HG03066 (cell line): ENCODE measurements at regions not wholly inside any gene's neighbourhood (a gene's known extent, or its start where the extent isn't known, plus 50 kb on each side); places are given as distances from the start of the nearest gene placed in this dataset.
"Not testable (repeated sequence)": the region's sequence is repeated elsewhere in the genome, so short reads cannot be mapped to it uniquely, and the experiment has no call there.

Experiments used
- ATAC-seq: cut with Tn5 transposase; IDR thresholded peaks from one replicate; pipeline ENCODE4 v1.9.1; 2021; ENCODE audit warnings: low read depth; ENCODE audit not compliant: unreplicated experiment

DNA sequence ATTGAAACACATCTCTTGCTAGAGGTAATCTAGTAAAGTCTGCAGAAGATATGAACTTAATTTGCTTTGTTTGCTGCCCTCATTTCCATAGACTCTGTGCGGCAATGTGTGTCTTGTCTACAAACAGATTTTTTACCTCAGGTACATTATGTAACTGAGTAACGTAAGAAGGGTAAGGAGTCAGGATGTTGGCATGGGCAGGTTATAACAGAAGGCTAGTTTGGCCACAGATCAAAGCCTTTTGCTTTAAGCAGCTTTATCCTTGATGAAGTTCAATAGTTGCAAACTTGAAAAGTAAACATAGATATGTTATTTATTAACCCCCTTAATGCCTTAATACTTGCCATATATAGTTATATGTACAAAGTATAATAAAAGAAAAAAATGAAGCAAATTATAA, 391.6 kb upstream of the FKBP1C start:
- no peak for ATAC-seq

DNA sequence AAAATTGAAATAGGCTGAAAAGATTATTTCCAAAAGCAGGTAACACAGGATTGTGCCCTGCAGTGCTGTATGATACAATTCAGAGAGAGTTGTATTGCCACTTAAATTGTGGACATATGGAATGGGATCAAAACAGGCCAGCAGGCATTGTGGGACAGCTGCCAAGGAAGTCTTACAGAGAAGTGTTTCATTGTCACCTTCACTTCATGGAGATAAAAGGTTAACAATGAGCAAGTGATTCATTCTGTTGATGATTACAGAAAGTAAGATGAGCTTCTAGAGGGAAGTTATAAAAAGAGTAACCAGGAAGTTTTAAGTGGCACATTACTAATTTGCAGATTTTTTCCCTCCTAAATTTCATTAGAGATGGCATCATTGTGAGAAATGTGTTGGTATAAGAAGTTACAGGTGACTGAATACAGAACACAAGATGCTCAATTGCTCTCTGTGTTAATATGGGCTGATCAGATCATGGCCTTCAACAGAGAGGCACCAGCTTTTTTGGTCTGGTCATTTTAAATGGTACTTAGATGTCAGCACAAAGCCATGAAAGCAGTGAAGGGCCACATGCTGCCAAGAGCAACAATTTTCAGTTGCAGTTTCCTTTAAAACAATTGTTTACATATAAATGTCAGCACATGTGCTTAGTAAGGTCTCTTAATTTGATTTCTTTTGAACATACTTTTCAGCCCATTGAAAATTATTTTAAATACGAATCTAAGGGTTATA, 402.5 kb upstream of the FKBP1C start:
- ATAC-seq = no peak

DNA sequence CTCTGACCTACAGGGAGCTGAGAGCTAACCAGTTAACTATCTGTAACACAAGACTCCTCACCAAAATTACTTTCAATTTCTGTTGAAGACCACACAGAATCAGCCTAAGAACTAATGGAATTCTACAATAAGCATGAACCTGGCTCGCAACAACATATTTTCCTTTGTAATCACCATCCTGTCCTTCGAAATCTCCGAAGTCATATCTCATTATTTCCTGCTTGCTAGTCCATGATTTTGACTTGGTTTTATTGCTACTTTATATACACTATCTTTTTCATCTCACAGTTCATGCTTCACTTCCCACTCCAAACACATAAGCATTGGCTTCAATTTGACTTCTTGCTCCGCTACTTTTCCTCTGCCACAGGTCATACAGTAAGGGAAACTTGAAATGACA, 405.8 kb upstream of the FKBP1C start:
- no peak for ATAC-seq

DNA sequence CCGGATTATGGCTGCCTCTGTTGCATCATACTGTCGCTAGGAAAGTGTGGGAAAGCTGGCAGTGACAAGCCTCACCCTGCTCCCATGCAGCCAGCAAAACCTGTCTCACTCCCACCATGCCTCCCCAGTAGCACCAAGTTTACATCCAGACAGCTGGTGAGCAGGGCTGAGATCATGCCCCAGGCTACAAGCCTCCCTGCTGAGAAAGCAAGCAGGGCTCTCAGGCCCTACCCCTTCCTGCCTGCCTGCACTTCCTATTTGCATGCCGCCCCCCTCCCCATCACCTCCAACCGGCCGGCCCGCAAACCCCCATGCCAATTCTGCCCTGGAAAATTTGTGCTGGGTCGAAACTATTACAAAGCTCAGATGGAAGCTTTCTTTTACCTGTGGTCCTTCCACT, 408.2 kb upstream of the FKBP1C start:
- ATAC-seq = no peak

DNA sequence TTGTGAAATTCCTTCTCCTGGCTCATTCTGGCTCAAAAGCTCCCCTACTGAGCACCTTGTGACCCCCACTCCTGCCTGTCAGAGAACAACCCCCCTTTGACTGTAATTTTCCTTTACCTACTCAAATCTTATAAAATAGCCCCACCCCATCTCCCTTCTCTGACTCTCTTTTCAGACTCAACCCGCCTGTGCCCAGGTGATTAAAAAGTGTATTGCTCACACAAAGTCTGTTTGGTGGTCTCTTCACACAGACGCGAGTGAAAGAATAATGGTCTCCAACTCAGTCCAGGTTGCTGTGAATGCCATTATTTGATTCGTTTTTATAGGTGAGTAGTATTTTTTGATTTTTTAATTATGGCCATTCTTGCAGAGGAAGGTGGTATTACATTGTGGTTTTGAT, 414.1 kb upstream of the FKBP1C start:
- no peak for ATAC-seq

DNA sequence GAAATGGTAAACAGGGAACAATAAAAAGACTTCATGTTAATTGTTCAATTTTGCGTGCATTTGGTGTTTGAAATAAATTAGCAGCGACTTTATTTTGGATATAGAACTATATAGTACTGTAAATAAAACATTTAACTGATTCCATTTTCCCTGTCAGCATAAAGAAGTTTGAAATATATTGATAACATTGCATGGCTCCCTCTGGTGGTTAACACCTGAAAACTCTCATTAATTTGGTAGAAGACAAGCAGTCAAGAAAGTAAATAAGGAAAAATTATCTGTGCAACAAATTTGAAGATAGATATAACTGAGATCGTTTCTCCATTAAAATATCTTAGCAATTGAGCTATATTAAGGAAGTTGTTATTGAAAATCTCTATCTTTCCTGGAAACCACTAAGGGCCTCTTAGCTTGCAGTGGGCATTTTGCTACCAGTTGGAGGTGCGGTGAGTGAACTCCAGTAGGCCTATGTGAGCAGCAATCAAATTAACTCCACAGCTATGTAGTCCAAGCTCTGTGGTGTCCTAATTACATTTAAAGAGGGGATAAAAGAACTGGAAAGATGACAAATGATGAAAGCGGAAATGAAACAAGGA, 435.7 kb upstream of the FKBP1C start:
- peak; percentile 60 for ATAC-seq

DNA sequence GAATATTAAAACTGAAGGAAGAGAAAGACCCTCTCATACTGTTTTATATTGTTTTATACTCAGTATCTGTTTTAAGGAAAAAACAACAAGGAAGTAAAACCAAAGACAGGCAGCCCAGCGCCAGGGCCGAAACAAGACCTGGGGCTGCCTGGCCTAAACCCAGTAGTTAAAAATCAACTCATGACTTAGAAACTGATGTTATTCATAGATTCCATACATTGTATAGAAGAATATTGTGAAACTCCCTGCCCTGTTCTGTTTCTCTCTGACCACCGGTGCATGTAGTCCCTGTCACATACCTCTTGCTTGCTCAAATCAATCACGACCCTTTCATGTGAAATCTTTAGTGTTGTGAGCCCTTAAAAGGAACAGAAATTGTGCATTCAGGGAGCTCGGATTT, 445.1 kb upstream of the FKBP1C start:
- not testable (repeated sequence) for ATAC-seq

DNA sequence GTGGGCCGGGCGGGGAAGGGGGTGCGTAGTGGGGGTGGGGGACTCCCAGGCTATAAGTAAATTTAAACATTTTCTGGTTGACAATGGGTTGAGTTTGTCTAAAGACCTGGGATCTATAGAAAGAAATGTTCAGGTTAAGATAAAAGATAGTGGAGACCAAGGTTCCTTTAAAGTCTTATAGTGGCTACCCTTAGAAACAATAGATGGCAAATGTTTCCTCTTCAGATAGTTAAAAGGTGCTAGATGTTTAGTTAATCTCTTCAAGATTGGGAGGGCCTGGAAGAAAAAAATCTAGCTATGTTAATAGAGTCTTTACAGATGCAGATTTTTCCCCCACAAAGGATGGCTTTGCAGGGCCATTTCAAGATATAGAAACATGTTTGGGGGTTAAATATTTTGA, 446.4 kb upstream of the FKBP1C start:
- ATAC-seq = no peak

DNA sequence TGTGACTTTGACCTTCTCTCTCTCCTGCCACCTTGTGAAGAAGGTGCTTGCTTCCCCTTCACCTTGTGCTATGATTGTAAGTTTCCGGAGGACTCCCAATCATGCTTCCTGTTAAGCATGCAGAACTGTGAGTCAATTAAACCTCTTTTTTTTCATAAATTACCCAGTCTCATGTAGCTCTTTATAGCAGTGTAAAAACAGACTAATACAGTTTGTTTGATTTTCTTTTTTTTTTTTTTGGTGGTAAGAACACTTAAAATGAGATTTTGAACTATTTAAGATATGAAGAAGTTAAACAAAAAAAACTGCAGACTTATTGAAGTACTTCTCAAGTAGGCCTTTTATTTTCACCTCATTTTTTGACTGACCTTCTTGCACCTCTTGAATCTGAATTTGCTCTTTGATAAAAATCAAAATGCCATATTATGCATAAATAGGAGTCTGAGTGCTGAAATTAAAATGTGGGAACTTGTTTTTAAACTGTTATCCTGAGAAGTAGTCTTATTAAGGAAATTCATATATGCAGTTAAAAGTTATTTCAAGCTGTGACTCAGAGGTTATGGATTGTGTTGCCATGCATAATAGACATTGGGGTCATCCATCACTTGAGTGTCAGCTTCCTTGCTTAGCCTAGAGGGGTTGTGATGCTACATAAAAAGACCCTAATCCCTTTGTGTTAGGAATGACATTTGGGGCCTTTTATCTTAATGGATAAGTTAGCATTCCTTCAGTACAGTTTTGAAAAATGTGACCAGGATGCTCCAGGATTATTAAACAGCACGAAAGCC, 447.9 kb upstream of the FKBP1C start:
- no peak for ATAC-seq

DNA sequence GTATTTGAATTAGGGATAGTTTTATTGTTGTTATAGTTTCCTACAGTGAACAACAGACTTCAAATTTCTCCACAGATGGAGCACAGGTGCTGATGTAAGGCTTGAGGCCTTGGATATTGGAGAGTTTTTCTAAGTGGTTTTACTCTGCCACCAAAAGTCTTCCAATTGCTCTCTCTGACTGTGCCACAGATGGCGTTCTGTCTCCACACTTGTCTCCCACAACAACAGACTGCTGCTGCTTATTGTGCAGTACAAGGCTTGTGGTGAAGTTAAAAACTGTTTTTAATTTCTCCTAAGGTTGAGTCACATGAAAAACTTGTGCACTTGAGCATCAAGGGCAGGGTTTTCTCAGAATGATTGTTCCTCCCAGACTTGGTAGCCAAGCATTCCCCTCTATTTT, 460.9 kb upstream of the KHDRBS2 start:
- ATAC-seq = no peak

DNA sequence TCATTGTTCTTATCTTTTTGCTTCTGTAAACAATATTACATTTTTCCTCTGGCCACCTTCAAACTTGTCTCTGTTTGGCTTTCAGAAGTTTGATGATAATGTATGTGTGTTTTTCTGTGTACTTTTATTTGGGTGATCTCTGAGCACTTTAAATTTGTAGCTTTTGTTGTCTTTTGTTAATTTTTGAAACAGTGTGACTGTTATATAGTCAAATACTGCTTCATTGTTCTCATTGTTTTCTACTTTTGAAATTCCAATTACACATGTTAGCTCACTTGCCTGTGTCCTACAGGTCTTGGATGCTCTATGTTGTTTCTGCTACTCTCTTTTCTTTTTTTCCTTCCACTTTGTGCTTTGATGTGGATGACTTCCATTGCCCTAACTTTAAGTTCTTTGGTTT, 460.1 kb upstream of the KHDRBS2 start:
- ATAC-seq = no peak

DNA sequence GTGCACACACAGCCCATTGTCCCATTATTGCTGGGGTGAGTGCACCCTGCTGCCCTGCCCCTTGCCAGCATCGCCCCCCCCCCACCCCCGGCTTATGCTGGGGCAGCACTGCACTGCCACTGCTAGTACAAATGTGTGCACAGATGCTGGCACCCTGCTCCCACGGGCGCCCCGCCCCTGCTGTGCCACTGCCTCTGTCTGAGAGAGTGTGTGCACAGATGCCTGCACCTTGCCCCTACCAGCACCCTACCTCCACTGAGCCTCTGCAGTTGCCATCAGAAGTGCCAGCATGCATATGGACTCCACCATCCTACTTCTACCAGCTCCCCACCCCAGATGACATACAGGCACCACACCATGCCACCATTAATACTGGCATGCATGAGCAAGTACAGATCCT, 454.6 kb upstream of the KHDRBS2 start:
- no peak for ATAC-seq

DNA sequence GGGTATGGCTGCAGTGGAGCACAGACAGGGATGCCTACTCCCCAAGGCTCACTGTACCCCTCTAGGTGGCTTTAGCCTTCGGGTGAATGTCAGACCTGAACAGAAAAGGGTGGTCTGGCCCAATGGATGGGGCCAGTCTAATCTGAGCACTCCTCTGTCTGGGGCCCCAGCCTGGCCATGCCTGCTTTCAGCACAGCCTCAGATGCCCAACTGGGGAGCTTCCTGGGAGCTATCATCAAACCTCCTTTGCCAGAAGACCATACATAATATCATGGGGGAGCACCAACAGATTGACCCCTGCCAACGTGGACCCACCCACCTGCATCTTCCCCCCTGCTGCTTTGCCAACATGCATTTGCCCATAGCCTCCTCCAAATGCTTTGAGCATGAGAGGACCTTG, 454.1 kb upstream of the KHDRBS2 start:
- ATAC-seq = no peak

DNA sequence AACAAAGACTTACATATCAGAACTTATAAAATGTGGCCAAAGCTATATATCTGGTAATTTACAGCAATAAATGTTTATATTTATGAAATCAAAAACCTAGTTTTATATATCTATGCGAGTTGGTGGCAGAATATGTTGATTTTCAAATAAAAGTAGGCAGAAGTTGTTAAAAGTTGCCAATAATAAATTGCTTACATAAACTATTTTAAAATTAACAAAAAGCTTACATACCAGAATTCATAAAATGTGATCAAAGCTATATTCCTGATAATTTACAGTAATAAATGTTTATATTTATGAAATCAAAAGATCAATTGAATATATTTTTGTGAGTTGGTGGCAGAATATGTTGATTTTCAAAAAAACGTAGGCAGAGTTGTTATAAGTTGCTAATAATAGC, 451.8 kb upstream of the KHDRBS2 start:
- ATAC-seq = no peak

DNA sequence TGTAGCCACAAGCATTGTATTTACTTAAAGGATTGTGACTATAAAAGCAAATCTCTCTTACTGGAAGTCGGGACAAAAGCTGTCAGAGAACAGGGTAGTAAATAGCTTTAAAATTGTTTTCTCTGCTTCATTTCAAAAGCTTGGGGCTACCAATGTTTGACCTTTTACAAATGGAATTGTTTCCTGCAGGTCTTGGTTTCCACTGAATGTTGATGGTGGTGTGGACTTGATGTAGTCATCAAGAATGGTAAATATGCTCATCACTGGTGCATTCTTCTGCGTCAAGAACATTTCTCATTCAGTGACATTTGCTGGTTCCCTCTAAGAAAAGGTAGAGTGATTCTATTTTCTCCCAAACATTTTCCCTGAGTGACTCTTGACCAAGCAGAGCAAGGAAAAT, 435.4 kb upstream of the KHDRBS2 start:
- no peak for ATAC-seq

DNA sequence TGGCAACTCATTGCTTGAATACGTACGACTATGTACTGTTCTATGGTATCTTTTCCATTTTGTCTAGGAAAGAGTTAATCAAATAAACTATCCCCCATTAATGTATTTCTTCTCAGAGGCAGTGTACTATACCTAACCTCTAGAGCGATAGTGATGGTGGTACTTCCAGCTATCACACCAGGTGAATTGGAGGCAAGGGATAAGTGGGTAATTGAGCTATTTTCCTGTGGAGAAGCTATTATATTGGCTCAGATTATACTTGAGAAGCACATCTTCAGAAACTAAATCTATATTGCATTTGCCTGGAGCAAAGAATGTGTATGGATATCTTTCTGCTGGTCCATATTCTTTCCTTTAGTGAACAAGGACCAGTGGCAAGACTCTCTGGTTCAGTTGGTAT, 430.7 kb upstream of the KHDRBS2 start:
- ATAC-seq = no peak

DNA sequence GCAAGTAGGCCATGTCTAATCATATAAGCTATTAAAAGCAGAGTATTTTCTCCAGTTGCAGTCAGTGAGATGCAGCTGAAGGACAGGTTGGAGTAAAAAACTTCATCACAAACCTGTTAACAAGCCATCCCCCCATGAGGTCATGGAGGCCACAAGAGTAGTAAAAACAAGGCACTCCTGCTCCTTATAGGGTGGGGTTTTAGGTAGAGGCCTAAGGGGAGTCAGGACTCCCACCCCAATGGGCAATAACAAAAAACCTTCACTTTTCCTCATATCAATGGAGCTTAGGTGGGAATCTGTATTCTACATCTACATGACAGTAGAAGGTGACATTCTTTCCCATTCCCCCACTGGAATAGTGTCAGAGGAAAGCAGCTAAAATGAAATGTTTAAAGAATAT, 428.1 kb upstream of the KHDRBS2 start:
- no peak for ATAC-seq

DNA sequence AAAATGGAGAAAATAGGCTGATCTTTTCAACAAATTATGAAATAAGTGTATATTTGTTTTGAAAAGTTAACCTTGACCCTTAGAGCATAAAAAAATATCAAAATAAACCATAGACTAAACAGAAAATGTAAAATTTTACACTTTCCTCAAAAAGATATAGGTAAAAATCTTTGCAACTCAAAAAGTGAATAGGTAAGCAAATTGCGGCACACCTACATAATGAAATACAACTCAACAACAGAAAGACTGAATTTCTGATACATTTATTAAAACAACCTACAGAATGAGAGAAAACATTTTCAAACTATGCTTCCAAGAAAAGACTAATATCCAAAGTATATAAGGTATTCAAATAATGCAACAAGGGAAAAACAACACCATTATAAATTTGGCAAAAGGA, 425.7 kb upstream of the KHDRBS2 start:
- no peak for ATAC-seq

DNA sequence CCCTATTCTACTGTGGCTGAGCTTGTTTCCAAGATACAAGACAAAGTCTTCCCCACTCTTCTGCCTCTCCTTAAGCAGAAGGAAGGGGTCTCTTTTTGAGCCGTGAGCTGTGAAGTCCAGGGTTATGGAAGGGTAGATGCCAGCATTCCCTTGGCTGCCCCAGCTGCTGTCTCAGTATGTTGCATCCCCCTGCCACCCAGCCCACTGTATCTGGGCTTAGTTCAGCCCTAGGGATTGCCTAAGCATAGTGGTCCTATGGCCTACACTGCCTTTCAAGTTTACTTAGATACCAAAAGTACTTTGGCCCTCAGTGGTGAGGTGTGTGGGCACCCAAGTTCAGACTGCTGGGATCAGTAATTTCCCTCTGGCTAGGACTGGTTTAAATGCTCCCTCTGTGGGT, 421.9 kb upstream of the KHDRBS2 start:
- ATAC-seq = no peak

DNA sequence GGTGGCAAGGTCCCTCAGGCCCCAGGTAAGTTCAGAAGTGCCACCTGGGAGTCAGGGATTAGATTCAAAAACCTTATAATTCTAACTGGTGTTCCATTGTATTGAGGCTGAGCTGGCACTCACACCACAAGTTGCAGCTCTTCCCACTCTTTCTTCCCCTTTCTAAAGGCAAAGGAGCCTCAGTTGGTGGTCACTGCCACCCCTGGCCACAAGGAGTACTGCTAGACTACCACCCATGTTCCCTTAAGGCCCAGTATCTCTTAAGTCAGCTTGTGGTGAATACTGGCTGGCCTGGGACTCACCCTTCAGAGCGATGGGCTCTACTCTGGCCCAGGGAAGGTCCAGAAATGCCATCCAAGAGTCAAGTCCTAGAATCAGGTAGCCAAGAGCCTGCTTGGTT, 421.1 kb upstream of the KHDRBS2 start:
- no peak for ATAC-seq

DNA sequence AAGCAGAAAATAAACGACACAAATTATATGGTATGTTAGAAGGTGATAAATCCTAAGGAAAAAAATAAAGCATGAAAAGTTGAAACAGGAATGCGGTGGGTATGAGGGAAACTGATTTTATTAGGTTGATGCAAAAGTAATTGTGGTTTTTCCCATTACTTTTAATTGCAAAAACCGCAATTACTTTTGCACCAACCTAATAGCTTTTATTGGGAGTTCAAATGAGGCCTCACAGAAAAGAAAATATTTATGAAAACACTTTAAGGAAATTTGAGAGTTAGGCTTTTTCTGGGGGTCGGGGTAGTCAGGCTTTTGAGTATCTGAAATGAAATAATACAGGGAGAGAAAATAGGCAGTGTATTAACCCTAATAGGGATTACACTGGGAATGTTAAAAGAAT, 397.0 kb upstream of the KHDRBS2 start:
- ATAC-seq = no peak

DNA sequence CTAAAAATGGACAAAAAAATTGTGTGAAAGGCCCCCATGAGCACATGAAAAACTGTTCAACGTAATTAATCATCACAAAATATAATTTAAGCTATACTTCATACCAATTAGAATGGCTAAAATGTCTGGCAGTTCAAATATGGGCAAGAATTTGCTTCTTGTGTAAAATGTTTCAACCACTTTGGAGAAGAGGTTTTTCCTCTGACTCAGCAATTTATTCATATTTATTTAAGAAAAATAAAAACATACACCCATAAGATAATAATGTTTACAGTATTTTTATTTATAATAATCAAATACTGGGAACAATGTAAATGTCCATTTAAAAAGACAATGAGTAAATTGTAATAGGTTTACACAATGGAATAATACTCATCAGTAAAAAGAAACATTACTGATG, 395.1 kb upstream of the KHDRBS2 start:
- ATAC-seq = no peak
